ENCODE measurements at regions not wholly inside any gene's neighbourhood (a gene's known extent, or its start where the extent isn't known, plus 50 kb on each side); places are given as distances from the start of the nearest gene placed in this dataset.

DNA sequence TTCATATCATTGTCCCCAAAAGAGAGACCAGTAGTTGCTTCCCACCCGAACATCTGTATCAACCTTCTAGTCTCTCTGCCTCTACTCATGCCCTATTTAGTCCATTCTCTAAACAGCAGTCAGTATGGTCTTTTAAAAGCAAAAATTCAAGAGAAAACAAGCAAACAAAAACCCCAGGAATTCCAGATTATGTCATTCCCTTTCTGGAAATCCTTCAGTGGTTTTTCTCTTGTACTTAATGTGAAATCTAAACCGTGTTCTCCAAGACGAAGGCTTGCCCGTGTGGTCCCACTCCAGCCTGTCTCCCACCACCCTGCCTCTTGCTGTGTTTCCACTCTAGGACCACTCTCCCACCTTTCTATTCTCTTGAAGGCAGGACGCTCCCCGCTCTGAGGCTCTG, 90.8 kb downstream of the TMEM30B start:
- DNase-seq: no peak

DNA sequence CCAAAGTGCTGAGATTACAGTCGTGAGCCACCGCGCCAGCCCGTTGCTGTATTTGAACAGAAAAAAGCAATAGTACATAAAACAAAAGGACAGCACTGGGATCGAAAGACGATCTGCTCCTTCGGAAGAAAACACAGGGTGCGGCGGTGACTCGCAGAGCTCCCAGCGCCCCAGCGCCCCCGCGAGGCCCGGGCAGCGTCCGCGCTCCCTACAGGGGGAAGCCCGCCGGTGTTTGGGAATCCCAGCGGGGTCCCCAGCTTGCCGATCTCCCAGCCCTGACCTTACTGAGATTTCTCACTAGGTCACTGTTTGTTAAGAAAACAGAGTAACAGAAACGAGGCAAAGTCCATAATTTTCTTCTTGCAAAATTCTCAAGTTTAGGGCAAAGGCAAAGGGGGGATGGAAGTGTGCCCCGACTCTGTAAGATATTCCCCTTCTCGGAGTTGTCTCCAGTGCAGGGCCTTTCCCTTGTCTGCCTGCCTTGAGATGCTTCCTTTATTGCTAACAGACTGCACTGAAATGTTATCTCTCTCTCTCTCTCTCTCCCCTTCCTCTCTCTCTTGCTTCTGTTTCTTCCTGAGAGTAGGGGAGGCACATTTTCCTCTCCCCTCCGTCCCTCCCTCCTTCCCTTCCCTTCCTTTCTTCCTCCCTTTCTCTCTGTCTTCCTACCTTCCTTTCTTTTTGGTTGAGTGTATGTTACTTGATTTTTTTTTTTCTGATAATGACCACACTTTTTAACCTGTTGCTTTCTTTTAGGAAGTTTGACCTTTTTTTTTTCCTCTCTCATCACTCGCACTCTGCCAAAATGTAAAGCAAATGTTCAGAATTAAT, 91.9 kb downstream of the TMEM30B start:
- DNase-seq: no peak

DNA sequence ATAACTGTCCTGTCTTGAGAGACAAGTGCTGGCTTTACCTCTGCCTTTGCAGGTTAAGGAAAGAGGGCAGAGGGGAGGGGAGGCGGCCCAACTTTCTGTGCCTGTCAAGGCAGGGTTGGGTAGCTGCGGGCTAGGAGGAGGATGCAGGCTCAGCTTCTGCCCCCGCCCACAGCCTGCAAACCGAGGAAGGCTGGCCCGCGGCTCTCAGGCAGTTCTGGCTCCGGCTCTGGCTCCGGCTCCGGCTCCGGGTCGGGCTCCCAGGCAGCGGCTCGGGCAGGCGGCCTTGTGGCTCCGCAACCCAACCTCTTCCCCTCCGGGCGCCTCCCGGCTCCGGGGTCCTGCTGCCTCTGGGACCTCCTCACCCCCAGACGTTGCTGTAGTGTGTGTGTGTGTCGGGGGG, 92.9 kb downstream of the TMEM30B start:
- no peak for DNase-seq

DNA sequence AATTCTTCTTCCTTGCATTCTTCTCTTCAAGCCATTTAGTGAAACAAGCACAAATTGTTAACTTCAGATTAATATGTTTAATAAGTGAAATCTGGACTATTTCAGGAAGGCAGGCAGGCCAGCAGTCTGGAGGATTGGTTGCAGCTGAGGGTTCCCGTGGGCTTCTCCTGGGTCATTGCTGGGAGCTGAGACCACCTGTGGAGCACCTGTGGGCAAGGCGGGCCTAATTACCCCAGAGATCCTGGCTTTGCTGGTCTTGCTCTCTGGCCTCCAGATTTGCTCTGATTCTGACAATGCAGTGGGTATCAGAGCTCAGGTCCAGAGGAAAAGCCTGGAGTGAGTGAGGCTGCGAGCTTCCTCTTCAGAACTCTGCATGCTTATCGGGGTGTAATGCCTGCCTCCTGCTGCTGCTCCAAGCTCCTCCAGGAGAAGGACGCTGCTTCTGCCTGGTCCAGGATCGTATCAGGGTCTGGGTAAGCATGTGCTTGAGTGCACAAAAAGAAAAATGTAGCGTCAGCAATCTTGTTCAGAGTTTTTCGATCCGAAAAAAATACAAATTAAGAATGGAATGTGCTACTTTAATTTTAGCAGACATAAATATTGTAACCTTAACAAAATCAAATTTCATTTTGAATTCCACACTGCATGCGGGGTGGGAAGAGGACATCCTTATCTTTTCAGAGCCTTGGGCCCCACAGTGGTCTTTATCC, 93.8 kb downstream of the TMEM30B start:
- DNase-seq: no peak

DNA sequence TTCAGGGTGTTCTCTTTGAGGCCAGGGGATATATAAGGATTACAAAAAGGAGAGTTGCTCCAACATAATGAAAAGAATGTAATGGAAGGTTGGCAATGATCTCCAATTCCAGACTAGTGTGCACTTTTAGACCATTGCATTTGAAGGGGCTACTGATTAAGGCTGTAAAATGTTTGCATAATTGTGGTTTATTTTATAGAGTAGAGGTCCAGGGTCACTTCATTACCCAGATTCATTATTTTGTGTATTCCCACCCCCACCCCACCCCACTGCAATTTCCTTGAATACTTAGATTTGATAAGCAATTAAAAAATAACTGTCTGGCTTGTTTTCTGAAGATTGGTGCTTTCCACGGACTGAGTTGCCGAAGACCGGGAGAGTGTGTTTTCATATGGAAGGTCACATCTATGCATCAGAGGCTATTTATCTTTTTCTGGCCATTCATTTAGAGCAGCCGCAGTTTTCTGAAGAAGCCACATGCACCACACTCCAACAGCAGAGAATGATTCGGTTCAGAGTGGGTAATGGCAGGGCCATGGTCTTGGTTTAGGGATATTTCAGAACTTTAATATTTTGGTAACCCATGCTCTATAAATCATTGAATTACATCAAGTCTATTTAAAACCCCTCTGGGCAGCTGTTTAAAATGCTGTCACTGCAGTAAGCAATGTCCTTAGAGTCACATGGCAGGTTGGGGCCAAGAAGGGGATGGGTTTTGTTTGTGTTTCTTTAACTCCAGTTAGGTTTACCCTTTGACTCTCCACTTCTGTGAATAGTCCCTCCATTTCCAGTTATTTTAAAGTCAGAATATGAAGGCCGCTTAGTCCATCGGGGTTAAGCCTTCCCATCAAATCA, 94.6 kb downstream of the TMEM30B start:
- no peak for DNase-seq

DNA sequence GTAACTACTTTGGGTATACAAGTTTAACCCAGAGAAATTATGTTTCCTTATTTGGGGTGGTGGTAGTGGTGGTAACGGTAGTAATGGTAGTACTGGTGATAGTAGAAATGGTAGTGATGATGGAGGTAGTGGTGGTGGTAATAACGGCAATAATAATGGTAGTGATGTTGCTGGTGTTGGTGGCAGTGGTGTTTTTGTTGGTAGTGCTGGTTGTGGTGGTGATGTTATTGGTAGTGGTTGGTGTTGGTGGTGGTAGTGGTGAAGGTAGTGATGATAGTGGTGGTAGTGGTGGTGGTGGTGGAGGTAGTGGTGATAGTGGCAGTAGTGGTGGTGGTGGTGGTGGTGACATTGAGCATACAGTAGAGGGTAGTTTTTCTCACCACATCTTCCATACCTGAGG, 95.6 kb downstream of the TMEM30B start:
- DNase-seq: no peak

DNA sequence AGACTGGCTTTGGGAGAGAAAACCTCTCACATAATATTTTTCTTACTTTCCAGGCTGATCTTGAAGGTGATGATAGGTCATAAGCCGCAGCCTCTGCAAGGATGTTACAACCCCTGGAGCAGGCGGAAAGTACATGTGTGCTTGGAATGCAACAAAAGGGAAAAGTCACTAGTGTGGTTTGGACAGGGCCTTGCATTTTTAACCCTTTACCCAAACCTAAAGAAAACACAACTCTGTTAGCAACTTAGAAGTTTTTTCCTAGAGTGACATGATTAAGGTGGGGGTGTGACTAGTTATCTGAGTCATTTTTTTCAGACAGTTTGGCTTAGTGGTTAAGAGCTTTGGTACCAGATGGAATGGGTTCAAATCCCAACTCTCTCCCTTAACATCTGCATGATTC, 97.0 kb downstream of the TMEM30B start:
- no peak for DNase-seq

DNA sequence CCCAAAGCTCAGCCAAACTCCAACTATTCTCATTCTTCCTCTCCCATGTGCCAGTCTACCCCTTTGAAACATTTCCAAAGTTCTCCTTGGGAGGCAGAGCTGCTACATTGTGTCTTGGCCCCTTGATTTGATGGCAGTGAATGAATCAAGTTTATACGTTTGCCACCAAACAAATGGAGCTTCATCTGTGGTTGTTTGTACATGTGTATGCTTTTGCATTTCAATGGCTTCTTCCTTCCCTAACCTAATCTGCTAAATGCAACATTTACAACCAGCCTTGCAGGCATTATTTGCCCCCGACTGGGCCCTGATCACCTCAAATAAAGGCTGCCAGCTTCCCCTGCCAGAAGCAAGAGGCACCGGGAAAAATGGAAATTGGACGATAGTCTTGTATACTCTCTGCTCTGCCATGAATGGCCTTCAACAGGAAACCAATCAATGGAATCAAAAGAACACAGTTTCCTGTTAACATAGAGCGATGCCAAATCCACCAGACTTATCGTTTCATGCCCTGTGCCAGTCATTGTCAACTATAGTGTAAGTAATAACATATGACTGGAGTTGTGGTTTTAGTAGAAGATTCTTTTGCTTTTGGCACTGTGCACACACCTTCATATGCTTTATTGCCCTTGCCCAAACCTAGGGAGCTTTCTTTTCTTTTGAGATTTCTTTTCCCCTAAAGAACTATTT, 97.8 kb downstream of the TMEM30B start:
- no peak for DNase-seq

DNA sequence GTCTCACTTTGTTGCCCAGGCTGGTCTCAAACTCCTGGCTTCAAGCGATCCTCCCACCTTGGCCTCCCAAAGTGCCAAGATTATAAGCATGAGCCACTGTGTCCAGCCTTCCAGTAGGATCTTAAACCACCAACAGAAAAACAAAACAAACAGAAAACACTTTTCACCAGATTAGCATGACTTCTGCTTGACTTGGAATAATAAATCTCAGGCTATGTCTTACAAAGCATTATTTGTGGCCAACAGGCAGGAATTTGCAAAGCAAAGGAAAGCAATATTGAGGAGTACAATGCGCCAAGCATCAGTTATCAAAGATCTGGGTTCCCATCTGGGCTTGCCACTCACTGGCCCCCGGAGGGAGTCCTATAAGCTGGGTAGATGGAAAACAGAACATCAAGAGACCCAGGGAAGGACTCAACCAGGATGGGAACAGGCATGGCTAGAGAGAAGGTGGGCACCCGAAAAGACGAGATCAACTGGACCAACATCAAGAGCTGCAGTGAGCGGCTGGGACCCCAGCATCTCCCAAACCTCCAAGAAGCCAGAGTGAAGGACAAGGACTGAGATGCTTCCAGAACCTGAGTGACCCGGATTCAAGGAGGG, 101.2 kb downstream of the TMEM30B start:
- DNase-seq: no peak

DNA sequence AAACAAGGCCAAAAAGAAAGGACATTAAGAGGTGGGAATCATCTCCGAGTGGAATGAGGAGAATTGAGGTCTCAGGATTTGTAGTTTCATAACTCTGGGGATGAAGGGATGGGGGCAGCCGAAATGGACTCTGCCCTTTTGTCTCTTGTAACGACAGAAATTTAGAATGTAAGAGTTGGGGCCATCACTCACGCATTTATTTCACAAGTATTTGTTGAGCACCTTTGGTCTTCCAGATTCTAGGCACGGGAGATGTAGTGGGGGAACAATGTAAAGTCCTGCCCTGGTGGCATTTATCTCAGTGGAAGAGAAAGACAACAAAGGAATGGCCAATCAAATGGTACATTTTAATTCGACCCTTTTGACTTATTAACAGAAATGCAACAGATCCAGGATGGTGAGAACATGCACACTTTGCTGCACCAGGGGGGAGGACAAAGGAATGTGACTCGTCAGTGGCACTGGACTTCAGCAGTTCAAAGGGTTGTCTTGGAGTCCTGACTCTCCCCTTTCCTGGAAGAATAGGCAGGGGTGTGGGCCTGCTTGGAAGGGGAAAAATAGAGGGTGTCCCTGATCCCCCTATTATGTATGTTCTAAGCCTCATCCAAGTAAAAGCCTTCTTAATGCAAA, 102.0 kb downstream of the TMEM30B start:
- DNase-seq: no peak

DNA sequence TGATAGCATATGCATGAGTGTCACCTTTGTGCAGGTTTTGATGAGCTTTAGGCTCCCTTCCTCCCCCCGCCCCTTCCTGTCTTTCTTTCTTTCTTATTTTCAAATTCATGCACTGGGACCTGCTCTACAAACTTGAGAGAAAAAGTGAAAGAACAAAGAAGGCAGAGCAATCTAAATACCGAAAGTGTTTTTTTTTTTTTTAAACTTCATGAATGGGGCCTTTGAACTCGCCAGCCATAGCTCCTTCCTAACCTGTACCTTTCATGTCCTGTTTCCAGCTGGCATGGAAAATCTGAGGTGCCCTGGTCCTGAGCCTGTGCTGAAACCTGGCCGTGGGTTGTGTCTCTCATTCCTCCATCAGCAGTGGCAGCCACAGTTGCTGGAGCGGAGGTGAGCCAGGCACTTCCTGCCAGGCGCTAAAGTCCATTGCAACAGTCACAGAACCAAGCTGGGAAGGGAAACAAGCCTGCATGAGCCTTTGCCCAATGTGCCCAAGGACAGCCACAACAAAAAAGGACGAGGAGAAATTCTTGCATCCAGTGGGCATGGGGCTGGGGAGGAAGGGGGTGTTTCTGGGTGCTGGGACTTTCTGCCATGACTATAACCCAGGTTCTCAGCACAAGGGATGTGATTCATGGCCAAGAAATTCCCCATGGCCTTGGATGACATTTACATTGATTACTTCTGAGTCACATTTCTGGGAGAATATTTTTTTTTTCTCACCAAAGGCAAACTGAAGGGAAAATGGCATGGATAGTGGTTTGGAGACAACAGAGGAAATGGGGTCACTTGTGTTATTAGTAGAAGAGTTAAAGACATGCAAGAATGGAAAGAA, 102.7 kb downstream of the TMEM30B start:
- no peak for DNase-seq

DNA sequence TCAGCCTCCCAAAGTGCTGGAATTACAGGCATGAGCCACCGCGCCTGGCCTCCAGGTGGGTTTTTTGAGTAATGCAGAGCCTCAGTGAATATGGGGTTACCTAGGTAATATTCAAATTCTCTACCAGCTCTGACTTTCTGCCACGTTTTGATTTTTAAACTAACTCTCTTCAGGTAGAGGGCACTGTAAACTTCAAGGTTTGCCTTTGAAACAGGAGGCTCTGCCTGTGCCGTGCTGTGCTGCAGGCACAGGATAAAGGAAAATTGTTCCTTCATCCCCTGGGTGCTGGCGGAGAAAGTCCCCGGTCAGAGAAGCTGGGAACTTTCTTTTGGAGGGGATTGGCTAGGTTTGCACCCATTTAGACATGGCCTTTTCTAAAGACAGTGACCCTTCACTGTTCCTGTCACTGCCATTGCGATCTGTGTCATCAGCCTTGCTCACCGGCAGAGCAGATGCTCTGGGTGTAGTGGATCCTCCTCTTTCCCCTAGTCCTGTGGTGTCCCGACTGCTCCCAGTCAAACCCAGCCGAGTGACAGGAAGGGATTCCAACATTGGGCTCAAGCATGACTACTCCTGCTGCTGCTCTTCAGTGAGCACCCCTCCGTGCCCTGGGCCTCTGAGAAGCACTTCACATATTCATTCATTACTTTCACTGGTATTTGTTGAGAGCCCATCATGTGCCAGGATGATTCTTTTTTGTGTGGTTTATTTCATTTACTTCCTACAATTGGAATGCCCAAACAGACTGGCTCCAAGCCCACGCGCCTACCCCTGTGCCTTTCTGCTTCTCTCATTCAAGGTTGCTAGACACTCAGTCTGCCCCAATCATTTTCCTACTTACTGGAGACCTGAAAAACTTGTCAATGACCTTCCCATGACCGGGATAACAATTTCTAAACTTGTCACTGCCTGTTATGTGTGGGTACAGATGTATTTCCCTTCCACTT, 103.6 kb downstream of the TMEM30B start:
- no peak for DNase-seq

DNA sequence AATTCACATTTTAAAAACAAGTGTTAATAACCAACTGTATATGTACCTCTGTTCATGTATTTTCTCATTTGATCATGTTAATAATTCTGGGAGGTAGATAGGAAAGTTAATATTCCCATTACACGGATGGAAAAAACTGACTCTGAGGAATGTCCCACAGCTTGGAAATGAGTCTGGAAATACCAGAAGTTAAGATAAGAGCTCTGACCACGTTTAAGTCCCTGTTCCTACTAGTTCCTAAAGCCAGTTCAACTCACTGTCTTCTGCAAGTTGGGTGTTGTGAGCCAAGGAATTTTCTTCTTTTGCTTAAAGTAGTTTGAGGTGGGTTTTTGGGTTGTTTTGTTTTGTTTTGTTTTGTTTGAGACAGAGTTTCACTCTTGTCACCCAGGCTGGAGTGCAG, 104.5 kb downstream of the TMEM30B start:
- no peak for DNase-seq

DNA sequence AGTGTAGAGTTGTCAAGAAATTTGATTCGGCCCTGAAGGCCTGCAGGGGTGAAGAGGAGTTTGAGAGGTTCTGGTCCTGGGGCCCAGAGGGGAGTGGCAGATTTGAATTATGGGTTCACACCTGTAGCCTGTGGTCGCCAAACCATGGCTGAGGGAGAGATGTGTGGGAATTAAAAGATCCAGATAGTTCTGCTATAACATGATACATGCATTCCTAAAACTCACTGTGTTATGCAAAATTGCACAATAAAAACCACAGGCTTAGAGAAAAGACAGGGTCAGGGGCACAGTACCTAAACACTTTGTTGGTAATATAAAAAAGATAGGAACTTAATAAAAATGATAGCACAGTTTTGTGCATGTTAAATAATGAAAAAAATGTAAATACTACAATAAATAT, 106.2 kb downstream of the TMEM30B start:
- DNase-seq: no peak

DNA sequence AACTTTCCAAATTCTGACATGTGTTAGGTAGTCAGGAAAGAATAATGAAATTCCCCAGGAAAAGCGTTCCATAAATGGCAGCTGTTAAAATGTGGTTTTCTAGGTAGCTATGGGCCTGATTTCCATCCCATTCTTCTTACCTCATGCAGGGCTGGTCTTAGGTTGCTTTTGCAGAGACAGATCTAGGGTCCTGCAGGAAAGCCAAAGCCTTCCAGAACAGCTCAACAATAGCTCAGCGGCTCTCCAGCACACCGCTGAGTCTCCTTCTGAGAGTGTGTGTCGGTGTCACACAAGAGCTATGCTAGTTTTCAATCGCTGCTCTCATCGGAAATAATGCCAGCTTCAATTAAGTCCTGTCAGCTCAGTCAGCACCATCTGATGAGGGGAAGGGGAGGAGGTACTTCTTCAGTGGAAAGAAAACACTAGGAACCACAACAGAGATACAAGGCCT, 106.7 kb downstream of the TMEM30B start:
- no peak for DNase-seq

DNA sequence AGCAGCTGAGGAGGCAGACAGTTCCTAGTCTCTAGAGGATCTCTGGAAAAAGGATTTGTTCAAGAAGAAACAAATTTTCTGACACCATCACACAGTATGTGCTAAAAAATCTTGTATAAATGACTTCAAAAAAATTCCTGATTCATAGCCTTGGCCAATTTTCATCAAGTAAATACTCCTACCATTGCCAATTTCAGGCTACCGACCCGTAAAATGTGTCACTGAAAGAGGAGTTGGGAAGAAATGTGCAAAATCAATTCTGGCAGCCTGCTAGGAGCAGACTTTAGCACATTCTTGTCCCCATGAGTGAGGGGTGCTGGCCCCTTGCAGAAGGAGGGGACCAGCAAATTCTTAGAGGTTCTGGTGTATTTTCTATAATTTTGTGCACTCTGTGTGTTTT, 109.4 kb downstream of the TMEM30B start:
- DNase-seq: no peak

DNA sequence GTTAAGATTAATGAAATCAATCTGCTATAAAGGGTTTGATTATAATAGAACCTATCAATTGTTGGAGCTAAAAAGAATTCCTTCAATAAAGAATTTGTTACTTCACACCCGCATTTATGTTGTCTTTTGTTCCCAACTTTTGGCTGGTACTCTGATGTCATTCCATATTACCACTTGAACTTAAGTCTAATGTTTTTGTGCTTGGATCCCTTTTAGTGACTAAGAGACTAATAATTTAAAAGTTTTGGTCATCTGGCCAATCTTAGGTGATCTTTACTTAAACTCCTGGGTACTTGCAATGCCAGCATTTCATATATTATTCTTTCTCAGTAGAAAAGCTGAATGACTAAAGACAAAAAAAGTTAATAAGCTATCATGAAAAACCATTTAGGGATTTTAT, 113.0 kb downstream of the TMEM30B start:
- no peak for DNase-seq

DNA sequence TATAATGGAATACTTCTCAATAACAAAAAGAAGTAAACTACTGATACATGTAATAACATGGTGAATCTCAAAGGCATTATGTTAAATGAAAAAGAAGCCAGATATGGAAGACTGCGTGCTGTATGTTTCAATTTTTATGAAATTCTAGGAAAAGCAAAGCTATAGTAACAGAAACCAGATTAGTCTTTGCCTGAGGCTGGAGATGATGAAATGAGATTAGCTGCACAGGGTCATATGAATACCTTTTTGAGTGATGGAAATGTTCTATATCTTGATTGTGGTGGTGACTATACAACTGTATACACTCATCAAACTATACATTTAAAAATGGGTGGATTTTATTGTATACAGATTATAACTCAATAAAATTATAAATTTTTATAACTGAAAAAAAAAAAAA, 113.5 kb downstream of the TMEM30B start:
- DNase-seq: no peak

DNA sequence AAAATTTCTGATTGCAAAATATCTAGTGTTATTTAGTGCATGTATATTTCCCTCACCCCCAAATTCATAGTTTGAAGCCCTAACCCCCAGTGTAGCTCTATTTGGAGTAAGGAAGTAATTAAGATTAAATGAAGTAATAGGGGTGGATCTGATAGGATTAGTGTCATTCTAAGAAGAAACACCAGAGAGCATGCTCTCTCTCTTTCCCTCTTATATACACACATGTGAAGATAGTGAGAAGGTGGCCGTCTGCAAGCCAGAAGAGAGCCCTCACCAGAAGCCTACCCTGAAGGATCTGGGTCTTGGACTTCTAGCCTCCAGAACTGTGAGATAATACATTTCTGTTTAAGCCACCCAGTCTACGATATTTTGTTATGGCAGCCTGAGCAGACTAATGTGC, 120.3 kb downstream of the TMEM30B start:
- DNase-seq: no peak

DNA sequence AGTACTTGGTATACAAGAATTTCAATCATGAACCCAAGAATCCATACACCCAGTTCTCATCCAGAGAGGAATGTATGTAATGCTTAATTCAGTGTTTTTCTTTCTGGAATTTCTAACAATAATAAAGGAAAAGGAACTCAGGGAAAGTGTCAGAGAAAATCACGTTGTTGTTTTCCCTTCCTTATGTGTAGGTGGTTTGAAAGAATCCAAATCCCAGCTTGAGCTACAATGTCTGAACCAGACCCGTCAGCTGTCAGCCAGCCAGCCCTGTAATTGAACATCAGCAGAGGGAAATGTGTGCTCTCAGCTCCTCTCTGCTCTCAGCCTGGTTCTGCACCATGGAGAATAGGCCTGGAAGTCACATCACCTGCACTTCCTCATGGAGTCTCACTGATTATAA, 126.5 kb downstream of the TMEM30B start:
- no peak for DNase-seq
